ENCODE measurements at regions not wholly inside any gene's neighbourhood (a gene's known extent, or its start where the extent isn't known, plus 50 kb on each side); places are given as distances from the start of the nearest gene placed in this dataset.

DNA sequence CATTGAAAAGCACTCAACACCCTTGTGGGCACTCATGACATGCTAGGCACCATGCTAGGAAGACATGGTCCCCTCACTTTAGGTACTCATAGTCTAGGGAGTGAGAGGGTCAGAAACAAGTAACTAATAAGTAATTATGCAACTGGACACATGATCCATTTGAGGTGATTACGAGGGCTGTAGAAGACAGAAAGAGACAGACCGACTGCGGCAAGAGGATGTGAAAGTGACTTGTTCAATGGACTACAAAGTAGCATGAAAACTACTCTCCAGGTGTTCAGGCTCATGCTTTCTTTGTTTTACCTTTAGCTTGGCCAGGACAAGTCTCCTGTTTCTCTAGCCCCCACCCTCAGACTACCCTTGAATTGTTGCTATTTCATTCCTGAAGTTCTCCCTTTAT, 310.8 kb upstream of the SORL1-AS1 start:
- TF ChIP-seq, protein P1, sequence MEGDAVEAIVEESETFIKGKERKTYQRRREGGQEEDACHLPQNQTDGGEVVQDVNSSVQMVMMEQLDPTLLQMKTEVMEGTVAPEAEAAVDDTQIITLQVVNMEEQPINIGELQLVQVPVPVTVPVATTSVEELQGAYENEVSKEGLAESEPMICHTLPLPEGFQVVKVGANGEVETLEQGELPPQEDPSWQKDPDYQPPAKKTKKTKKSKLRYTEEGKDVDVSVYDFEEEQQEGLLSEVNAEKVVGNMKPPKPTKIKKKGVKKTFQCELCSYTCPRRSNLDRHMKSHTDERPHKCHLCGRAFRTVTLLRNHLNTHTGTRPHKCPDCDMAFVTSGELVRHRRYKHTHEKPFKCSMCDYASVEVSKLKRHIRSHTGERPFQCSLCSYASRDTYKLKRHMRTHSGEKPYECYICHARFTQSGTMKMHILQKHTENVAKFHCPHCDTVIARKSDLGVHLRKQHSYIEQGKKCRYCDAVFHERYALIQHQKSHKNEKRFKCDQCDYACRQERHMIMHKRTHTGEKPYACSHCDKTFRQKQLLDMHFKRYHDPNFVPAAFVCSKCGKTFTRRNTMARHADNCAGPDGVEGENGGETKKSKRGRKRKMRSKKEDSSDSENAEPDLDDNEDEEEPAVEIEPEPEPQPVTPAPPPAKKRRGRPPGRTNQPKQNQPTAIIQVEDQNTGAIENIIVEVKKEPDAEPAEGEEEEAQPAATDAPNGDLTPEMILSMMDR (conservative IDR thresholded peaks at IDR 0.05; ENCODE audit: low read length) = no peak
- TF ChIP-seq EZH2phosphoT487 (IDR thresholded peaks at IDR 0.05; ENCODE audit: borderline replicate concordance, low read depth, low read length) = no peak
